HG02623 (cell line): ENCODE measurements at regions not wholly inside any gene's neighbourhood (a gene's known extent, or its start where the extent isn't known, plus 50 kb on each side); places are given as distances from the start of the nearest gene placed in this dataset.

Source experiments
- ATAC-seq: cut with Tn5 transposase; IDR thresholded peaks from one replicate; pipeline ENCODE4 v1.9.1; 2021; ENCODE audit warnings: moderate library complexity; ENCODE audit not compliant: unreplicated experiment

GRCh38 chr4:15262396-15262795 lies 165.4 kb upstream of the C1QTNF7 start:
- ATAC-seq: no peak

GRCh38 chr4:15270201-15270600 lies 157.6 kb upstream of the C1QTNF7 start:
- no peak for ATAC-seq

GRCh38 chr4:15286041-15286440 lies 141.8 kb upstream of the C1QTNF7 start:
- no peak for ATAC-seq

GRCh38 chr4:15291122-15291521 lies 136.7 kb upstream of the C1QTNF7 start:
- ATAC-seq: no peak

- no peak for ATAC-seq
Observed at GRCh38 chr4:15293711-15294110, 134.1 kb upstream of the C1QTNF7 start.

- no peak for ATAC-seq
Observed at GRCh38 chr4:15294202-15294601, 133.6 kb upstream of the C1QTNF7 start.

GRCh38 chr4:15294832-15295231 lies 133.0 kb upstream of the C1QTNF7 start:
- ATAC-seq: no peak

GRCh38 chr4:15295421-15296162 lies 132.2 kb upstream of the C1QTNF7 start:
- ATAC-seq: no peak

GRCh38 chr4:15297344-15297743 lies 130.5 kb upstream of the C1QTNF7 start:
- ATAC-seq: no peak

GRCh38 chr4:15299627-15300026 lies 128.2 kb upstream of the C1QTNF7 start:
- no peak for ATAC-seq

GRCh38 chr4:15303052-15303641 lies 124.7 kb upstream of the C1QTNF7 start:
- no peak for ATAC-seq

GRCh38 chr4:15314974-15315373 lies 112.9 kb upstream of the C1QTNF7 start:
- ATAC-seq: no peak

GRCh38 chr4:15317246-15317645 lies 110.6 kb upstream of the C1QTNF7 start:
- no peak for ATAC-seq

- no peak for ATAC-seq
Observed at GRCh38 chr4:15318621-15319348, 109.0 kb upstream of the C1QTNF7 start.

- no peak for ATAC-seq
Observed at GRCh38 chr4:15320121-15320678, 107.6 kb upstream of the C1QTNF7 start.

- no peak for ATAC-seq
Observed at GRCh38 chr4:15322006-15322405, 105.8 kb upstream of the C1QTNF7 start.

- no peak for ATAC-seq
Observed at GRCh38 chr4:15325987-15326386, 101.8 kb upstream of the C1QTNF7 start.

GRCh38 chr4:15327311-15328298 lies 100.2 kb upstream of the C1QTNF7 start:
- no peak for ATAC-seq

- no peak for ATAC-seq
Observed at GRCh38 chr4:15331930-15332329, 95.9 kb upstream of the C1QTNF7 start.

GRCh38 chr4:15332377-15332776 lies 95.5 kb upstream of the C1QTNF7 start:
- no peak for ATAC-seq
